HL-60 (cell line): ENCODE measurements at regions not wholly inside any gene's neighbourhood (a gene's known extent, or its start where the extent isn't known, plus 50 kb on each side); places are given as distances from the start of the nearest gene placed in this dataset.

Experiments
- DNase-seq, 2 experiments: peaks; one replicate each; pipeline ENCODE4 v3.0.0-alpha.2; 2010 to 2020; ENCODE audit warnings: low read depth in 1 of 2, low spot score in 1 of 2
- H3K27ac ChIP-seq: fragments of 250-450 bp; sonication (Bioruptor Pico); replicated peaks from 2 replicates; pipeline ENCODE4 v1.5.1; 2020; ENCODE audit warnings: mild to moderate bottlenecking, moderate library complexity
- H3K27me3 ChIP-seq: fragments of 250-450 bp; sonication (Bioruptor Pico); 2 replicates; pipeline ENCODE4 v1.5.1; 2021; ENCODE audit warnings: mild to moderate bottlenecking, moderate library complexity; ENCODE audit not compliant: insufficient read depth, poor library complexity, severe bottlenecking
- H3K4me3 ChIP-seq: replicated peaks from 2 replicates; pipeline ENCODE4 v1.5.1; 2011; ENCODE audit warnings: mild to moderate bottlenecking, control low read depth, low read length; ENCODE audit not compliant: insufficient read depth
- GABPA ChIP-seq: IDR thresholded peaks from 2 replicates; pipeline ENCODE4 v1.6.1; 2012; ENCODE audit warnings: low read depth
- POLR2AphosphoS5 ChIP-seq: IDR thresholded peaks from 2 replicates; pipeline ENCODE4 v1.6.1; 2012; ENCODE audit warnings: low read depth
- SPI1 ChIP-seq: IDR thresholded peaks from 2 replicates; pipeline ENCODE4 v1.6.1; 2012; ENCODE audit warnings: low read depth, mild to moderate bottlenecking, borderline replicate concordance
- TF ChIP-seq, protein P1 (sequence below): IDR thresholded peaks from 2 replicates; pipeline ENCODE4 v1.6.1; 2012; ENCODE audit warnings: low read depth; ENCODE audit not compliant: insufficient replicate concordance
- TF ChIP-seq, protein P2 (sequence below): IDR thresholded peaks from one replicate; pipeline ENCODE4 v1.5.1; 2011; ENCODE audit warnings: low read length, control low read depth, inconsistent platforms; ENCODE audit not compliant: insufficient read depth

DNA sequence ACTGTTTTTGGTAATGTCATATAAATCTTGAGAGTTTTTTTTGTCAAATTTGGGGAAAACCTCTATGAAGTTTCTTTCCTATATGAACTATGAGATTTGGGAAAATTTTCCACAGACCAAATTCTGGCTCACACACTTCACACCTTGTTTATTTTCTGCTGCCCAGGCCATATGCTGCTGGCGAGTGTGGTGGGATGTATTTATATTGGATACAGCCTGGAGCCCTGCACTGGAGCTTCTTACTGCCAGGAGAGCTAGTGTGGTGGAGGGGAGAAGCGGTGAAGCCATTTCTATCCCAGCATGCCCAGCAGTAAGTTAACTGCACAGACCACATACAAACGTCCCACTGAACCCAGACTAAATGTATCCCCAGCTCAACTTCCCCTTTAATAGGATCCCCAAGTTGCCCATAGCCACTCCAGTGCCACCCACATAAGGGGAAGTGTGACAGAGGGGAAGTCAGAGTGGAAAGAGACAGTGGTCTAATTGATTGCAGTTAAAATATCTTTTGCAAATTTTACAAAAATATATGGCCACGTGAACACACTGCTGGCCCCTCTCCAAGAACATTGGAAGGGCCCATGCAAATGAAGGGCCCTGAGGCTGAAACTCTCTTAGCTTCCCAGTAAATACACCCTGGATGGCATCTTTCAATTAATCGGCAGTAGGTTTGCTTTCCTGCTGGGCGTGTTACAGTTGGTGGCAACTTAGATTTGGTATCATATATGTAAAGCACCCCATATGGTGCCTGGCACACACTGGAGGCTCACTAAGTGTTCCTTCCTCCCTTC, 146.6 kb upstream of the ITGA6 start:
- TF ChIP-seq SPI1 (peak; percentile 100), POLR2AphosphoS5 (peak; percentile 69), GABPA (no peak)
- TF ChIP-seq, protein P1, sequence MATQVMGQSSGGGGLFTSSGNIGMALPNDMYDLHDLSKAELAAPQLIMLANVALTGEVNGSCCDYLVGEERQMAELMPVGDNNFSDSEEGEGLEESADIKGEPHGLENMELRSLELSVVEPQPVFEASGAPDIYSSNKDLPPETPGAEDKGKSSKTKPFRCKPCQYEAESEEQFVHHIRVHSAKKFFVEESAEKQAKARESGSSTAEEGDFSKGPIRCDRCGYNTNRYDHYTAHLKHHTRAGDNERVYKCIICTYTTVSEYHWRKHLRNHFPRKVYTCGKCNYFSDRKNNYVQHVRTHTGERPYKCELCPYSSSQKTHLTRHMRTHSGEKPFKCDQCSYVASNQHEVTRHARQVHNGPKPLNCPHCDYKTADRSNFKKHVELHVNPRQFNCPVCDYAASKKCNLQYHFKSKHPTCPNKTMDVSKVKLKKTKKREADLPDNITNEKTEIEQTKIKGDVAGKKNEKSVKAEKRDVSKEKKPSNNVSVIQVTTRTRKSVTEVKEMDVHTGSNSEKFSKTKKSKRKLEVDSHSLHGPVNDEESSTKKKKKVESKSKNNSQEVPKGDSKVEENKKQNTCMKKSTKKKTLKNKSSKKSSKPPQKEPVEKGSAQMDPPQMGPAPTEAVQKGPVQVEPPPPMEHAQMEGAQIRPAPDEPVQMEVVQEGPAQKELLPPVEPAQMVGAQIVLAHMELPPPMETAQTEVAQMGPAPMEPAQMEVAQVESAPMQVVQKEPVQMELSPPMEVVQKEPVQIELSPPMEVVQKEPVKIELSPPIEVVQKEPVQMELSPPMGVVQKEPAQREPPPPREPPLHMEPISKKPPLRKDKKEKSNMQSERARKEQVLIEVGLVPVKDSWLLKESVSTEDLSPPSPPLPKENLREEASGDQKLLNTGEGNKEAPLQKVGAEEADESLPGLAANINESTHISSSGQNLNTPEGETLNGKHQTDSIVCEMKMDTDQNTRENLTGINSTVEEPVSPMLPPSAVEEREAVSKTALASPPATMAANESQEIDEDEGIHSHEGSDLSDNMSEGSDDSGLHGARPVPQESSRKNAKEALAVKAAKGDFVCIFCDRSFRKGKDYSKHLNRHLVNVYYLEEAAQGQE: peak; percentile 42
- TF ChIP-seq, protein P2, sequence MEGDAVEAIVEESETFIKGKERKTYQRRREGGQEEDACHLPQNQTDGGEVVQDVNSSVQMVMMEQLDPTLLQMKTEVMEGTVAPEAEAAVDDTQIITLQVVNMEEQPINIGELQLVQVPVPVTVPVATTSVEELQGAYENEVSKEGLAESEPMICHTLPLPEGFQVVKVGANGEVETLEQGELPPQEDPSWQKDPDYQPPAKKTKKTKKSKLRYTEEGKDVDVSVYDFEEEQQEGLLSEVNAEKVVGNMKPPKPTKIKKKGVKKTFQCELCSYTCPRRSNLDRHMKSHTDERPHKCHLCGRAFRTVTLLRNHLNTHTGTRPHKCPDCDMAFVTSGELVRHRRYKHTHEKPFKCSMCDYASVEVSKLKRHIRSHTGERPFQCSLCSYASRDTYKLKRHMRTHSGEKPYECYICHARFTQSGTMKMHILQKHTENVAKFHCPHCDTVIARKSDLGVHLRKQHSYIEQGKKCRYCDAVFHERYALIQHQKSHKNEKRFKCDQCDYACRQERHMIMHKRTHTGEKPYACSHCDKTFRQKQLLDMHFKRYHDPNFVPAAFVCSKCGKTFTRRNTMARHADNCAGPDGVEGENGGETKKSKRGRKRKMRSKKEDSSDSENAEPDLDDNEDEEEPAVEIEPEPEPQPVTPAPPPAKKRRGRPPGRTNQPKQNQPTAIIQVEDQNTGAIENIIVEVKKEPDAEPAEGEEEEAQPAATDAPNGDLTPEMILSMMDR: no peak
- H3K27me3 ChIP-seq: no peaks in the 10 kb centered on the region
- H3K4me3 ChIP-seq: no peak overlapping the region
- H3K27ac ChIP-seq: peak overlapping the region; percentile 75
- DNase-seq: peak; percentile 93 to 97

DNA sequence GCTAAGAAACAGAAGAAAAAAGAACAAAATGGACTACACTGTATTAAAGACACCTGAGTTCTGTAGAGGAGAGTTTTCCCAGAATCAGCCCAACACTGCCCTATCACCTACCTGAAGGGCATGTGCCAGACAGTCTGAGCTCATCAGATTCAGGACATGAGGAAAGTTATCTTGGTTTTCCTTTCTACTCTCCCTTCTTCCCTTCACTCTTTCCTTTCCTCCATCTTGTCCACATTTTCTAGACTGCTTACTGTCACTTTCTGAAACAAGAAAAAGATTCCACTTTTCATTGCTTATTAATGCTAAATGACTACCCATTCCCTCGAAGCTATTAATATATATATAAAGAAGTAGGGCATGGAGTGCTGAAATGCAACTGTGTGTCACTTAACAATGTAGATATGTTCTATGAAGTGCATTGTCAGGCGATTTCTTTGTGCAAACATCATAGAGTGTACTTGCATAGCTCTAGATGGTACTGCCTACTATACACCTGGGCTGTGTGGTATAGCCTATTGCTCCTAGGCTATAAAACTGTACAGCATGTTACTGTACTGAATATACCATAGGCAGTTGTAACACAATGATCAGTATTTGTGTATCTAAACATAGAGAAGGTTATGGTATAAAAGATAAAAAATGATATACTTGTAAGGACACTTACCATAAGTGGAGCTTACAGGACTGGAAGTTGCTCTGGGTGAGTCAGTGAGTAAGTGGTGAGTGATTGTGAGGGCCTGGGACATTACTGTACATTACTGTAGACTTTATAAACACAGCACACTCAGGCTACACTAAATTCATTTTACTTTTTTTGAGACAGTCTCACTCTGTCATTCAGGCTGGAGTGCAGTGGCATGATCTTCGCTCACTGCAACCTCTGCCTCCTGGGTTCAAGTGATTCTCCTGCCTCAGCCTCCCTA, 145.5 kb upstream of the ITGA6 start:
- no peak for DNase-seq
- Histone ChIP-seq H3K4me3 (no peak overlapping the region), H3K27ac (peak overlapping the region; percentile 73), H3K27me3 (no peaks in the 10 kb centered on the region)
- TF ChIP-seq, protein P2: no peak
- TF ChIP-seq SPI1: no peak
- no peak for TF ChIP-seq GABPA
- TF ChIP-seq, protein P1: no peak
- no peak for TF ChIP-seq POLR2AphosphoS5

DNA sequence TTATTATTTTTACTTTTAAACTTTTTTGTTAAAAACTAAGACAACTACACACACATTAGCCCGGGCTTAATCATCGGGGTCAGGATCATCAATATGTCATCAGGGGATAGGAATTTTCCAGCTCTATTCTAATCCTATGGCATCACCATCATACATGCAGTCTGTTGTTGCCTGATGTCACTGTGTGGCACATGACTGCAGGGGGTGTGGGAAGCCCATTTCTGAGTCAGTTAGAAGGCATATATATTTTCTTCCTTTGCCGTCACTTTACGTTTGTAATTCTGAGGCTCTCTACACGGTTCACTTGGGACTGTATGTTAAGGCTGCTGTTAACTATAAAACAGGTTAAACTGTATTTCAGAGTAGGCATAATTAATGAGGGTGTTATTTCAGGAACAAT, 144.4 kb upstream of the ITGA6 start:
- no peaks in the 10 kb centered on the region for H3K27me3 ChIP-seq
- H3K4me3 ChIP-seq: no peak overlapping the region
- DNase-seq: peak in 1 of 2 experiments; percentile 37
- TF ChIP-seq POLR2AphosphoS5 (no peak), GABPA (no peak), SPI1 (no peak)
- TF ChIP-seq, protein P1: no peak
- TF ChIP-seq, protein P2: no peak
- peak overlapping the region; percentile 14; the same call in 1 of the 2 replicates for H3K27ac ChIP-seq
